IMR-90 (cell line): ENCODE measurements at regions not wholly inside any gene's neighbourhood (a gene's known extent, or its start where the extent isn't known, plus 50 kb on each side); places are given as distances from the start of the nearest gene placed in this dataset.

Experiments
- ATAC-seq: fragments of 200-7000 bp; cut with Tn5 transposase; 2 replicates; pipeline ENCODE4 v1.9.1; 2020; ENCODE audit warnings: low read depth, mild to moderate bottlenecking, moderate library complexity
- BruUV-seq: library from RNA; stranded (reverse); fragments of 400-500 nt; replicated peaks from 2 replicates; lab custom pipeline; 2021; lab: Mats Ljungman, UMichigan
- CTCF ChIA-PET: fragments of 300-600 bp; formaldehyde crosslinking; extraction: SDS; loops from one replicate; lab custom pipeline; 2021; ENCODE audit warnings: antibody characterized with exemption; lab: Yijun Ruan, JAX
- POLR2A ChIA-PET: fragments of 300-600 bp; sonication (Branson Sonifier 250); formaldehyde crosslinking; loops from one replicate; lab custom pipeline; 2022; ENCODE audit warnings: antibody characterized with exemption; ENCODE audit not compliant: unreplicated experiment; lab: Charles Lee
- DNase-seq: peaks from one replicate; pipeline ENCODE4 v3.0.0; 2013
- H2AFZ ChIP-seq: replicated peaks from 2 replicates; pipeline ENCODE3; 2013; ENCODE audit warnings: low read length, mild to moderate bottlenecking; ENCODE audit not compliant: poor library complexity
- H2AK5ac ChIP-seq: 2 replicates; pipeline ENCODE4 v1.6.1; 2013; ENCODE audit warnings: low read depth, low read length, inconsistent platforms
- H2AK9ac ChIP-seq: replicated peaks from 2 replicates; pipeline ENCODE3; 2013; ENCODE audit warnings: mild to moderate bottlenecking, low read depth, low read length, moderate library complexity; ENCODE audit not compliant: poor library complexity
- H2BK120ac ChIP-seq: 2 replicates; pipeline ENCODE4 v1.6.1; 2013; ENCODE audit warnings: low read depth, low read length, inconsistent platforms
- H2BK15ac ChIP-seq: 3 replicates; pipeline ENCODE4 v1.6.1; 2013; ENCODE audit warnings: low read depth, low read length, inconsistent platforms
- H2BK20ac ChIP-seq: 2 replicates; pipeline ENCODE4 v1.6.1; 2013; ENCODE audit warnings: low read depth, mild to moderate bottlenecking, inconsistent platforms, low read length, moderate library complexity
- H2BK5ac ChIP-seq: 2 replicates; pipeline ENCODE4 v1.6.1; 2013; ENCODE audit warnings: mild to moderate bottlenecking, low read depth, low read length, inconsistent platforms; ENCODE audit not compliant: poor library complexity, severe bottlenecking
- H3K14ac ChIP-seq: replicated peaks from 2 replicates; pipeline ENCODE4 v1.6.1; 2013; ENCODE audit warnings: low read depth, low read length, inconsistent platforms
- H3K18ac ChIP-seq: 2 replicates; pipeline ENCODE4 v1.6.1; 2013; ENCODE audit warnings: low read depth, low read length, control low read depth
- H3K23ac ChIP-seq: 2 replicates; pipeline ENCODE4 v1.6.1; 2013; ENCODE audit warnings: low read depth, low read length, inconsistent platforms
- H3K27ac ChIP-seq: 2 replicates; pipeline ENCODE4 v1.5.1; 2013; ENCODE audit warnings: mild to moderate bottlenecking, control low read depth, low read length; ENCODE audit not compliant: insufficient read depth
- H3K27me3 ChIP-seq: 2 replicates; pipeline ENCODE4 v1.6.1; 2013; ENCODE audit warnings: low read length; ENCODE audit not compliant: control insufficient read depth, insufficient read depth
- H3K36me3 ChIP-seq: 2 replicates; pipeline ENCODE4 v1.6.1; 2013; ENCODE audit warnings: low read length, mixed read lengths; ENCODE audit not compliant: control insufficient read depth, insufficient read depth
- H3K4ac ChIP-seq: 2 replicates; pipeline ENCODE4 v1.6.1; 2013; ENCODE audit warnings: low read depth, low read length, inconsistent platforms
- H3K4me1 ChIP-seq: 2 replicates; pipeline ENCODE4 v1.6.1; 2013; ENCODE audit warnings: low read length, mixed read lengths; ENCODE audit not compliant: control insufficient read depth, insufficient read depth
- H3K4me2 ChIP-seq: 2 replicates; pipeline ENCODE4 v1.6.1; 2013; ENCODE audit warnings: low read depth, mild to moderate bottlenecking, control low read depth, low read length, moderate library complexity
- H3K4me3 ChIP-seq: 2 replicates; pipeline ENCODE4 v1.5.1; 2013; ENCODE audit warnings: low read depth, mild to moderate bottlenecking, control low read depth, low read length, moderate library complexity; ENCODE audit not compliant: insufficient read depth
- H3K56ac ChIP-seq: 2 replicates; pipeline ENCODE4 v1.6.1; 2013; ENCODE audit warnings: low read length, inconsistent platforms; ENCODE audit not compliant: insufficient read depth; ENCODE audit errors: extremely low read depth
- H3K79me1 ChIP-seq, 2 experiments: 2 replicates each; pipeline ENCODE4 v1.6.1; 2013; ENCODE audit warnings: low read length in 2 of 2, inconsistent platforms in 1 of 2, low read depth in 1 of 2
- H3K9ac ChIP-seq: 2 replicates; pipeline ENCODE4 v1.6.1; 2013; ENCODE audit warnings: low read depth, low read length, control low read depth
- H3K9me1 ChIP-seq: 2 replicates; pipeline ENCODE4 v1.6.1; 2013; ENCODE audit warnings: low read length, inconsistent platforms; ENCODE audit not compliant: insufficient read depth
- H3K9me3 ChIP-seq: 2 replicates; pipeline ENCODE4 v1.6.1; 2013; ENCODE audit warnings: low read length; ENCODE audit not compliant: control insufficient read depth, insufficient read depth
- H4K20me1 ChIP-seq: 2 replicates; pipeline ENCODE4 v1.6.1; 2013; ENCODE audit warnings: low read length, inconsistent platforms; ENCODE audit not compliant: insufficient read depth
- H4K5ac ChIP-seq: 2 replicates; pipeline ENCODE4 v1.6.1; 2013; ENCODE audit warnings: mild to moderate bottlenecking, low read depth, low read length, control low read depth
- H4K8ac ChIP-seq, 2 experiments: 2 replicates each; pipeline ENCODE4 v1.6.1; 2013; ENCODE audit warnings: low read depth in 2 of 2, low read length in 2 of 2, control low read depth in 1 of 2, inconsistent platforms in 1 of 2
- H4K91ac ChIP-seq: 2 replicates; pipeline ENCODE4 v1.6.1; 2013; ENCODE audit warnings: low read depth, low read length, inconsistent platforms; ENCODE audit not compliant: insufficient read depth
- BHLHE40 ChIP-seq: fragments of 150-350 bp; IDR thresholded peaks from 2 replicates; pipeline ENCODE4 v1.6.1; 2016; ENCODE audit warnings: mild to moderate bottlenecking, low read depth, low read length
- CEBPB ChIP-seq: IDR thresholded peaks from 2 replicates; pipeline ENCODE4 v1.6.1; 2012; ENCODE audit warnings: low read depth, low read length, improper control_type of control experiment
- CHD1 ChIP-seq: IDR thresholded peaks from 2 replicates; pipeline ENCODE4 v1.6.1; 2012; ENCODE audit warnings: low read depth, low read length, improper control_type of control experiment
- CTCF ChIP-seq: conservative IDR thresholded peaks from 2 replicates; pipeline ENCODE4 v1.5.1; 2012; ENCODE audit warnings: mild to moderate bottlenecking, low read depth, low read length, improper control_type of control experiment
- ELK1 ChIP-seq: fragments of 150-350 bp; IDR thresholded peaks from 2 replicates; pipeline ENCODE4 v1.6.1; 2016; ENCODE audit warnings: low read depth, mild to moderate bottlenecking, low read length, moderate library complexity, borderline replicate concordance
- FOS ChIP-seq: fragments of 150-350 bp; IDR thresholded peaks from 2 replicates; pipeline ENCODE4 v1.6.1; 2016; ENCODE audit warnings: low read depth, low read length
- MAFK ChIP-seq: IDR thresholded peaks from 2 replicates; pipeline ENCODE4 v1.6.1; 2012; ENCODE audit warnings: low read depth, low read length, improper control_type of control experiment
- MXI1 ChIP-seq: IDR thresholded peaks from 2 replicates; pipeline ENCODE4 v1.6.1; 2012; ENCODE audit warnings: low read depth, mild to moderate bottlenecking, low read length, moderate library complexity, borderline replicate concordance
- NFE2L2 ChIP-seq: fragments of 150-350 bp; IDR thresholded peaks from 2 replicates; pipeline ENCODE4 v1.6.1; 2016; ENCODE audit warnings: low read depth, mild to moderate bottlenecking, low read length
- RAD21 ChIP-seq: IDR thresholded peaks from 2 replicates; pipeline ENCODE4 v1.6.1; 2012; ENCODE audit warnings: low read length, improper control_type of control experiment
- RCOR1 ChIP-seq: IDR thresholded peaks from 2 replicates; pipeline ENCODE4 v1.6.1; 2012; ENCODE audit warnings: mild to moderate bottlenecking, low read length, improper control_type of control experiment; ENCODE audit not compliant: insufficient replicate concordance
- SMC3 ChIP-seq: fragments of 150-350 bp; IDR thresholded peaks from 2 replicates; pipeline ENCODE4 v1.6.1; 2016; ENCODE audit warnings: low read depth, mild to moderate bottlenecking, antibody characterized with exemption, low read length, moderate library complexity
- USF2 ChIP-seq: fragments of 150-350 bp; IDR thresholded peaks from 2 replicates; pipeline ENCODE4 v1.6.1; 2017; ENCODE audit warnings: mild to moderate bottlenecking, antibody characterized with exemption, low read length, low read depth
- WGBS, 2 experiments: methylation state at CpG; one replicate each; pipeline versions ENCODE4 v1.1.5 to v1.1.7; 2013; ENCODE audit warnings: missing lambda C conversion rate in 2 of 2; ENCODE audit not compliant: insufficient read length in 1 of 2; ENCODE audit errors: extremely low coverage in 2 of 2; 5-methylcytosine and 5-hydroxymethylcytosine counted together
- dilution Hi-C: fragments of 300-500 bp; cut with HindIII; formaldehyde crosslinking; loops from one replicate; pipeline ENCODE4 v1.14.3; 2018; ENCODE audit warnings: low sequenced_read_pairs; ENCODE audit not compliant: unreplicated experiment
- in situ Hi-C: fragments of 300-500 bp; cut with MboI; formaldehyde crosslinking; loops from 3 replicates; pipeline ENCODE4 v1.14.3; 2019; ENCODE audit warnings: low sequenced_read_pairs, inconsistent platforms, mixed read lengths
- intact Hi-C: fragments of 100-400 bp; cut with micrococcal nuclease; formaldehyde crosslinking; loops from 2 replicates; pipeline ENCODE4 v1.10.0; 2022

- DNase-seq: no peak
- H3K4me1 ChIP-seq: no peaks in the 10 kb centered on the region
- no peak overlapping the region for H4K8ac ChIP-seq
- H3K9me3 ChIP-seq: peaks cover 9% of the 10 kb centered on the region
- H3K36me3 ChIP-seq: no peaks in the 10 kb centered on the region
- H4K91ac ChIP-seq: no peak overlapping the region
- H3K18ac ChIP-seq: no peak overlapping the region
- H2AK9ac ChIP-seq: no peak overlapping the region
- ATAC-seq: no peak
- no peak overlapping the region for H3K56ac ChIP-seq
- H3K23ac ChIP-seq: no peak overlapping the region
- no peak overlapping the region for H2BK15ac ChIP-seq
- no CpG with 5 or more reads among the region's 4 CpGs for WGBS, 2 experiments
- no peak overlapping the region for H4K5ac ChIP-seq
- H3K14ac ChIP-seq: no peak overlapping the region
- POLR2A ChIA-PET: no interaction called here
- no peaks in the 10 kb centered on the region for H4K20me1 ChIP-seq
- in situ Hi-C loops: no loop called here
- no peaks in the 10 kb centered on the region for H3K79me1 ChIP-seq
- TF ChIP-seq CTCF (no peak), BHLHE40 (no peak), CEBPB (no peak), MXI1 (no peak), CHD1 (no peak), FOS (no peak), MAFK (no peak), RCOR1 (no peak), USF2 (no peak), NFE2L2 (no peak), SMC3 (no peak), ELK1 (no peak), RAD21 (no peak)
- H2AK5ac ChIP-seq: no peak overlapping the region
- H2BK120ac ChIP-seq: no peak overlapping the region
- intact Hi-C loops: no loop called here
- H2BK5ac ChIP-seq: no peak overlapping the region
- CTCF ChIA-PET: no interaction called here
- no peaks in the 10 kb centered on the region for H3K9me1 ChIP-seq
- BruUV-seq: no TSS peak
- H3K9ac ChIP-seq: no peak overlapping the region
- H3K4me3 ChIP-seq: no peak overlapping the region
- dilution Hi-C loops: no loop called here
- no peak overlapping the region for H2BK20ac ChIP-seq
- H3K27me3 ChIP-seq: no peaks in the 10 kb centered on the region
- no peak overlapping the region for H3K4me2 ChIP-seq
- no peak overlapping the region for H3K27ac ChIP-seq
- no peak overlapping the region for H2AFZ ChIP-seq
- H3K4ac ChIP-seq: no peak overlapping the region
Observed at GRCh38 chr16:7866144-7866543, 533.5 kb downstream of the RBFOX1 start.
